ENCODE measurements at regions not wholly inside any gene's neighbourhood (a gene's known extent, or its start where the extent isn't known, plus 50 kb on each side); places are given as distances from the start of the nearest gene placed in this dataset.

DNA sequence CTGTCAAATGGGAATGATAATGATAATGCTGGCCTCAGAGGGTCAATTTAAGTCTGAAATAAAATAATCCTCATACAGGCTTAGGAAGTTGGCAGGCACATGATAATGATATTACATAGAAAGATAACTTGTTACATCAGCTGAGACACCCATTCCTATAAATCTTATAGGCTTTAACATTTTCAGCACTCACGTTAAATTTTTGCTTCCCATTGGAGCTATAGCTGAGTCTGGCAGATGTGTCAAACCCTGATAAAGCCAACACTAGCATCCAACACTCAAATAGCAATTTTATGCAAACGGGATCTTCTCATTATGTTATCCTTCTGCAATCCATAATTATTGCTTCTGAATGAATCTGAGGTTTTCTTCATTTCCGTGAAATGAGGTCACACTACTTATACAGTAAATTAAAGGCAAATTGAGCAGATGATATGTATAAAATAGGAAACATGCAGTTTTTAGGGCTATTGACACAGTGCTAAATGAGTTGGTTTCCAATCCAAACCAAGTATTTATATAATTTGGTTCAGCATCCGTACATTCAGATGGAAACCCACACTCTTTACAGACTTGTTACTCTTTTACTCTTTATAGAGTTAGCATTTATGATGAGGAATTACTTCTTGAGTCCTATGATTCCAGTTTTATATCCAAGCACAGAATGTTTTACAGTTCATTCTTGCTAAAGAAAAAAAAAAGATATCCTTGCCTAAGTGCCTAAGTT lies 481.6 kb downstream of the BTBD3 start:
- TF ChIP-seq POLR2A (IDR thresholded peaks at IDR 0.05) (no peak), POLR2AphosphoS5 (IDR thresholded peaks at IDR 0.05) (no peak)
- TF ChIP-seq, protein P1, sequence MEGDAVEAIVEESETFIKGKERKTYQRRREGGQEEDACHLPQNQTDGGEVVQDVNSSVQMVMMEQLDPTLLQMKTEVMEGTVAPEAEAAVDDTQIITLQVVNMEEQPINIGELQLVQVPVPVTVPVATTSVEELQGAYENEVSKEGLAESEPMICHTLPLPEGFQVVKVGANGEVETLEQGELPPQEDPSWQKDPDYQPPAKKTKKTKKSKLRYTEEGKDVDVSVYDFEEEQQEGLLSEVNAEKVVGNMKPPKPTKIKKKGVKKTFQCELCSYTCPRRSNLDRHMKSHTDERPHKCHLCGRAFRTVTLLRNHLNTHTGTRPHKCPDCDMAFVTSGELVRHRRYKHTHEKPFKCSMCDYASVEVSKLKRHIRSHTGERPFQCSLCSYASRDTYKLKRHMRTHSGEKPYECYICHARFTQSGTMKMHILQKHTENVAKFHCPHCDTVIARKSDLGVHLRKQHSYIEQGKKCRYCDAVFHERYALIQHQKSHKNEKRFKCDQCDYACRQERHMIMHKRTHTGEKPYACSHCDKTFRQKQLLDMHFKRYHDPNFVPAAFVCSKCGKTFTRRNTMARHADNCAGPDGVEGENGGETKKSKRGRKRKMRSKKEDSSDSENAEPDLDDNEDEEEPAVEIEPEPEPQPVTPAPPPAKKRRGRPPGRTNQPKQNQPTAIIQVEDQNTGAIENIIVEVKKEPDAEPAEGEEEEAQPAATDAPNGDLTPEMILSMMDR (IDR thresholded peaks at IDR 0.05), result no peak
